ENCODE measurements at regions not wholly inside any gene's neighbourhood (a gene's known extent, or its start where the extent isn't known, plus 50 kb on each side); places are given as distances from the start of the nearest gene placed in this dataset.
"Not testable (repeated sequence)": the region's sequence is repeated elsewhere in the genome, so short reads cannot be mapped to it uniquely, and the experiment has no call there.

- DNase-seq, result no peak
- Histone ChIP-seq H3K4me3 (ENCODE audit: low read depth, low read length) (no peak overlapping the region), H3K27me3 (replicated peaks) (no peaks in the 10 kb centered on the region), H3K36me3 (replicated peaks) (no peaks in the 10 kb centered on the region), H3K27ac (no peak overlapping the region)
- in situ Hi-C loops (cut with HindIII; ENCODE audit: low pct_ligation_motif_present, low sequenced_read_pairs), result no loop called here
- no peak for TF ChIP-seq CTCF (IDR thresholded peaks at IDR 0.05; ENCODE audit: low read depth, low read length, missing control alignments)
Observed at GRCh38 chr14:105685003-105685402, 158.6 kb downstream of the TMEM121 start.

- H3K36me3 ChIP-seq (replicated peaks); H3K4me3 ChIP-seq (ENCODE audit: low read depth, low read length); H3K27me3 ChIP-seq (replicated peaks); in situ Hi-C loops (cut with HindIII; ENCODE audit: low pct_ligation_motif_present, low sequenced_read_pairs); DNase-seq; H3K27ac ChIP-seq: not testable (repeated sequence)
Observed at GRCh38 chr14:105685605-105686004, 159.2 kb downstream of the TMEM121 start.

GRCh38 chr14:105686050-105686449 is 159.7 kb downstream of the TMEM121 start:
- H3K27ac ChIP-seq; in situ Hi-C loops (cut with HindIII; ENCODE audit: low pct_ligation_motif_present, low sequenced_read_pairs); H3K36me3 ChIP-seq (replicated peaks); H3K4me3 ChIP-seq (ENCODE audit: low read depth, low read length); DNase-seq; H3K27me3 ChIP-seq (replicated peaks): not testable (repeated sequence)

GRCh38 chr14:105686462-105687170 is 160.2 kb downstream of the TMEM121 start:
- H3K4me3 ChIP-seq (ENCODE audit: low read depth, low read length); H3K27me3 ChIP-seq (replicated peaks); H3K27ac ChIP-seq; in situ Hi-C loops (cut with HindIII; ENCODE audit: low pct_ligation_motif_present, low sequenced_read_pairs); H3K36me3 ChIP-seq (replicated peaks); DNase-seq: not testable (repeated sequence)

GRCh38 chr14:105687171-105688022 is 161.0 kb downstream of the TMEM121 start:
- DNase-seq; H3K27me3 ChIP-seq (replicated peaks); in situ Hi-C loops (cut with HindIII; ENCODE audit: low pct_ligation_motif_present, low sequenced_read_pairs); H3K27ac ChIP-seq; H3K36me3 ChIP-seq (replicated peaks); H3K4me3 ChIP-seq (ENCODE audit: low read depth, low read length): not testable (repeated sequence)

GRCh38 chr14:105688023-105688351 is 161.6 kb downstream of the TMEM121 start:
- DNase-seq; H3K36me3 ChIP-seq (replicated peaks); in situ Hi-C loops (cut with HindIII; ENCODE audit: low pct_ligation_motif_present, low sequenced_read_pairs); H3K27me3 ChIP-seq (replicated peaks); H3K4me3 ChIP-seq (ENCODE audit: low read depth, low read length); H3K27ac ChIP-seq: not testable (repeated sequence)

GRCh38 chr14:105688664-105689221 is 162.4 kb downstream of the TMEM121 start:
- in situ Hi-C loops (cut with HindIII; ENCODE audit: low pct_ligation_motif_present, low sequenced_read_pairs); H3K27ac ChIP-seq; H3K36me3 ChIP-seq (replicated peaks); H3K27me3 ChIP-seq (replicated peaks); DNase-seq; H3K4me3 ChIP-seq (ENCODE audit: low read depth, low read length): not testable (repeated sequence)

GRCh38 chr14:105689722-105690121 is 163.3 kb downstream of the TMEM121 start:
- Histone ChIP-seq H3K4me3 (ENCODE audit: low read depth, low read length) (no peak overlapping the region), H3K36me3 (replicated peaks) (no peaks in the 10 kb centered on the region), H3K27ac (no peak overlapping the region), H3K27me3 (replicated peaks) (no peaks in the 10 kb centered on the region)
- DNase-seq, result no peak
- in situ Hi-C loops (cut with HindIII; ENCODE audit: low pct_ligation_motif_present, low sequenced_read_pairs), result no loop called here
- TF ChIP-seq CTCF (IDR thresholded peaks at IDR 0.05; ENCODE audit: low read depth, low read length, missing control alignments), result no peak

All from brain microvascular endothelial cell (primary cell).